ENCODE measurements at regions not wholly inside any gene's neighbourhood (a gene's known extent, or its start where the extent isn't known, plus 50 kb on each side); places are given as distances from the start of the nearest gene placed in this dataset.

DNA sequence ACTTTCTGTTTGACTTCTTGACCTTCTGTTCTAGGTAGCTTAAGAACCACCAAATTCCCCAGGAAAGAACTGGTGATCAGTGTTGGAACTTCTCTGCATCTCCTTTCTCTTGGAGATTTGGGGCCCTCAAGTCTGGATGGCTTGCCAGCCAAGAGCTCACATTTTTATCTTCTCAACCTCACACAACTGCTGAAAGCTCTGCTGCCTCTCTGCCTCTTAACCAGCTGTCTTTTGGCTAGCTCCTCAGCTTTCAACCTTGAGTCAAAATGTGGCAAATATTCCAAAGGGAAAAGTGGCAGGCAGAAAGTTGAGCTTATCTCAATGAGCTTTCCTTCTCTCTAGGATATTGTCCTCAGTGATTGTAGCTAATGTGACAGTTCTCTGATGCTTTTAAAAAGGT, 89.2 kb upstream of the CCDC190 start:
- peaks cover 1% of the 10 kb centered on the region for H3K4me1 ChIP-seq
- ATAC-seq: no peak
- intact Hi-C loops (cut with DNase I): no loop called here
- H3K9me3 ChIP-seq: no peaks in the 10 kb centered on the region
- no peak overlapping the region for H3K4me3 ChIP-seq
- TF ChIP-seq, protein P1, sequence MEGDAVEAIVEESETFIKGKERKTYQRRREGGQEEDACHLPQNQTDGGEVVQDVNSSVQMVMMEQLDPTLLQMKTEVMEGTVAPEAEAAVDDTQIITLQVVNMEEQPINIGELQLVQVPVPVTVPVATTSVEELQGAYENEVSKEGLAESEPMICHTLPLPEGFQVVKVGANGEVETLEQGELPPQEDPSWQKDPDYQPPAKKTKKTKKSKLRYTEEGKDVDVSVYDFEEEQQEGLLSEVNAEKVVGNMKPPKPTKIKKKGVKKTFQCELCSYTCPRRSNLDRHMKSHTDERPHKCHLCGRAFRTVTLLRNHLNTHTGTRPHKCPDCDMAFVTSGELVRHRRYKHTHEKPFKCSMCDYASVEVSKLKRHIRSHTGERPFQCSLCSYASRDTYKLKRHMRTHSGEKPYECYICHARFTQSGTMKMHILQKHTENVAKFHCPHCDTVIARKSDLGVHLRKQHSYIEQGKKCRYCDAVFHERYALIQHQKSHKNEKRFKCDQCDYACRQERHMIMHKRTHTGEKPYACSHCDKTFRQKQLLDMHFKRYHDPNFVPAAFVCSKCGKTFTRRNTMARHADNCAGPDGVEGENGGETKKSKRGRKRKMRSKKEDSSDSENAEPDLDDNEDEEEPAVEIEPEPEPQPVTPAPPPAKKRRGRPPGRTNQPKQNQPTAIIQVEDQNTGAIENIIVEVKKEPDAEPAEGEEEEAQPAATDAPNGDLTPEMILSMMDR (IDR thresholded peaks at IDR 0.05): no peak
- no peak overlapping the region for H3K27ac ChIP-seq
- no peaks in the 10 kb centered on the region for H3K27me3 ChIP-seq (ENCODE audit: insufficient read depth in 3 of 3, low read length in 2 of 3)
- no peak for DNase-seq
- H3K36me3 ChIP-seq (ENCODE audit: insufficient read depth in 1 of 2, low read depth in 1 of 2): no peaks in the 10 kb centered on the region

DNA sequence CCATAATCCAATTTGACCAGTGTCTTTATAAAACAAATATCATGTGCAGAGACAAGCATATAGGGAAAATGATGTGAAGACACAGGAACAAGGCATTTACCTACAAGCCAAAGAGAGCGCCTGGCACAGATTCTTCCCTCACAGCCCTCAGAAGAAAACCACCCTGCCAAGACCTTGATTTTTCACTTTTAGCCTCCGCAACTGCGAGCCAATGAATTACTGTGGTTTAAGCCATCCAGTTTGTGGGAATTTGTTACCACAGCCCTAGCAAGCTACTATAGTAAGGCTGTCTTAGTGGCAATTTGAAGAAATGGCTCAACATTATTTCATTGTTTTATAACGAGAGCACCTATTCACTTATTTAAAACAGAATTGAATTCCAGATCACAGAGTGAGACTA, 85.7 kb upstream of the CCDC190 start:
- no peak for DNase-seq
- Histone ChIP-seq H3K9me3 (no peaks in the 10 kb centered on the region), H3K27ac (no peak overlapping the region), H3K4me3 (no peak overlapping the region), H3K4me1 (peaks cover 16% of the 10 kb centered on the region), H3K36me3 (ENCODE audit: insufficient read depth in 1 of 2, low read depth in 1 of 2) (no peaks in the 10 kb centered on the region), H3K27me3 (ENCODE audit: insufficient read depth in 3 of 3, low read length in 2 of 3) (no peaks in the 10 kb centered on the region)
- no peak for ATAC-seq
- 85 to 96% (median 87%) methylated on average over 4 of the region's 4 CpGs for WGBS, 3 donors
- TF ChIP-seq, protein P1 (IDR thresholded peaks at IDR 0.05): no peak
- intact Hi-C loops (cut with DNase I): no loop called here

DNA sequence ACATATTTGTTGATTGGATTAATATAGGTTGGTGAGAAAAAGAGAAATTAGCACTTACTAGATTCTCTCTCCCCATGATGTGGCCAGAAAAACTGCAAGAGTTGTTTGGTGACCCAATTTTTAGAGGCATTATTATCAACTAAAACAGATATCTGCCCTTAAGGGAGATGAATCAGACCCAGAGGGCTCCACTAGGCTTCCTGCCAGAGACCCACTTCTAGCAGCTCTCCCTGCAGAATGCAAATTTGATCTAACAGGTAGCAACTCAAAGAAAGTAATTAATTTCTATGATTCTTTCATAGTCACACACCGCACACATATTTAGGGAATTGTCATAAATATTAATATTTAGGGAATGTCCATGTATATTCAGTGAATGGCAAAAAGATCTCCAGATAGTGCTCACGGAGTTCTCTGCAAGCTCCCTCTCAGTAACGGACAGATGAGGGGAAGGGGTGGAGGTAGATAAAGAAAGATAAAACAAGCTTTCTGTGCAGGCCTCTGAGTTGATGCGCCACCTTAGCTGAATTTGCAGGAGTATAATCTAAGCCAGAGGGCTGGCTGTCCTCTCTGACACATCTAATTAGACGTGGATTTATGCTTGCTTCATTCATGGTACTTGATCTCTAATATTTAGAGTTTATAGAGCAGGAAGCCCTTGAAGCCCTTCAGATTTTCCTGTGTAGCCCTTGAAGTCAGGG, 84.1 kb upstream of the CCDC190 start:
- no peak overlapping the region for H3K4me3 ChIP-seq
- H3K27me3 ChIP-seq (ENCODE audit: insufficient read depth in 3 of 3, low read length in 2 of 3): no peaks in the 10 kb centered on the region
- intact Hi-C loops (cut with DNase I): loop anchor here (5.0 kb wide), 1 partner anchor 43 kb away; no protein-coding TSS in a partner anchor
- DNase-seq: no peak
- ATAC-seq: no peak
- TF ChIP-seq, protein P1 (IDR thresholded peaks at IDR 0.05): no peak
- 75 to 80% (median 75%) methylated on average over 5 of the region's 5 CpGs for WGBS, 3 donors
- no peaks in the 10 kb centered on the region for H3K36me3 ChIP-seq (ENCODE audit: insufficient read depth in 1 of 2, low read depth in 1 of 2)
- peaks cover 16% of the 10 kb centered on the region for H3K4me1 ChIP-seq
- H3K27ac ChIP-seq: no peak overlapping the region
- H3K9me3 ChIP-seq: no peaks in the 10 kb centered on the region

DNA sequence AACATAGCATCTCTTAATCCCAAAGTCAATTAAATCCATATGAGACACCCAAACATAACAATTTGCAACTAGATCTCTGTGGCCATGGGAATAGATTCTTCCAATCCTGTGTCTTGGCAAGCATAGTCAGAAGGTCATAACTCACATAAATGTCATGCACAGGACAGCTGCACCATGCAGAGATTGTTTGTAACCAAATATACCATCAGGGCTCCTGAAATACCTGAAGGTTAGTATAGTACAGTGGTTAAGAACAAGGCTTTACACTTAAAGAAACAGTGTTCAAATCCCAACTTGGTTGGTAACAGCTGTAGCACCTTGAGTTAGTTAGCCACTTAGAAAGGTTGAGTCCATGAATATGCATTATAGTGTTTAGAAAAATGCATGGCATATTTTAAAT, 82.6 kb upstream of the CCDC190 start:
- intact Hi-C loops (cut with DNase I): loop anchor here (5.0 kb wide), 1 partner anchor 41 kb away; no protein-coding TSS in a partner anchor
- ATAC-seq (peak; percentile 95 to 97 (median 96)), DNase-seq (no peak)
- Histone ChIP-seq H3K27ac (peak overlapping the region; percentile 58), H3K4me1 (peaks cover 16% of the 10 kb centered on the region), H3K36me3 (ENCODE audit: insufficient read depth in 1 of 2, low read depth in 1 of 2) (no peaks in the 10 kb centered on the region), H3K4me3 (no peak overlapping the region), H3K9me3 (no peaks in the 10 kb centered on the region), H3K27me3 (ENCODE audit: insufficient read depth in 3 of 3, low read length in 2 of 3) (no peaks in the 10 kb centered on the region)
- TF ChIP-seq, protein P1 (IDR thresholded peaks at IDR 0.05): no peak

Measured in psoas muscle (tissue), 7 donors.